C4-2B (cell line): ENCODE measurements at regions not wholly inside any gene's neighbourhood (a gene's known extent, or its start where the extent isn't known, plus 50 kb on each side); places are given as distances from the start of the nearest gene placed in this dataset.

Experiments used
- ZFX ChIP-seq: fragments of 450-650 bp; IDR thresholded peaks from 2 replicates; pipeline ENCODE4 v1.6.1; 2017
- TF ChIP-seq, protein P1 (sequence below): fragments of 450-650 bp; conservative IDR thresholded peaks from 2 replicates; pipeline ENCODE4 v1.5.1; 2017; ENCODE audit warnings: mild to moderate bottlenecking

DNA sequence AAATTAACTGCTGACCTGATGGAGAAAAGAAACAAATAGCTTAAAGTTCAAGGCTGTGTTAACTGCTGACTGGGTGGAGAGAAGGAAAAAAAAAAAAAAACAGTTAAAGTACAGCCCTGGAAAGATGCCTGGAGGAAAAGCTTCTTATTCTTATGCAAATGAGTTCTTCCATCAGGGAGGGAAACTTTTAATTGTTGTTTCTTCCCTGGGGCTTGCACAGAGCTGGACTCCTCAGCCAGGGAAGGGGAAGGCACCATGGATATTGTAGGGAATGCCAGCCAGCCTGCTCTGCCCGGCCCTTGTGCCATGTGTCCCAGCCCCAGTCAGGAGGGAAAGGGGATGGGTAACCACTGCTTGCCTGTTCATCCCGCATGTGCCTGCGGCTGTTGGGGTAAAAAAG lies 833.1 kb upstream of the CRIM1 start:
- TF ChIP-seq, protein P1, sequence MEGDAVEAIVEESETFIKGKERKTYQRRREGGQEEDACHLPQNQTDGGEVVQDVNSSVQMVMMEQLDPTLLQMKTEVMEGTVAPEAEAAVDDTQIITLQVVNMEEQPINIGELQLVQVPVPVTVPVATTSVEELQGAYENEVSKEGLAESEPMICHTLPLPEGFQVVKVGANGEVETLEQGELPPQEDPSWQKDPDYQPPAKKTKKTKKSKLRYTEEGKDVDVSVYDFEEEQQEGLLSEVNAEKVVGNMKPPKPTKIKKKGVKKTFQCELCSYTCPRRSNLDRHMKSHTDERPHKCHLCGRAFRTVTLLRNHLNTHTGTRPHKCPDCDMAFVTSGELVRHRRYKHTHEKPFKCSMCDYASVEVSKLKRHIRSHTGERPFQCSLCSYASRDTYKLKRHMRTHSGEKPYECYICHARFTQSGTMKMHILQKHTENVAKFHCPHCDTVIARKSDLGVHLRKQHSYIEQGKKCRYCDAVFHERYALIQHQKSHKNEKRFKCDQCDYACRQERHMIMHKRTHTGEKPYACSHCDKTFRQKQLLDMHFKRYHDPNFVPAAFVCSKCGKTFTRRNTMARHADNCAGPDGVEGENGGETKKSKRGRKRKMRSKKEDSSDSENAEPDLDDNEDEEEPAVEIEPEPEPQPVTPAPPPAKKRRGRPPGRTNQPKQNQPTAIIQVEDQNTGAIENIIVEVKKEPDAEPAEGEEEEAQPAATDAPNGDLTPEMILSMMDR: no peak
- TF ChIP-seq ZFX: no peak
